ENCODE measurements at regions not wholly inside any gene's neighbourhood (a gene's known extent, or its start where the extent isn't known, plus 50 kb on each side); places are given as distances from the start of the nearest gene placed in this dataset.

DNA sequence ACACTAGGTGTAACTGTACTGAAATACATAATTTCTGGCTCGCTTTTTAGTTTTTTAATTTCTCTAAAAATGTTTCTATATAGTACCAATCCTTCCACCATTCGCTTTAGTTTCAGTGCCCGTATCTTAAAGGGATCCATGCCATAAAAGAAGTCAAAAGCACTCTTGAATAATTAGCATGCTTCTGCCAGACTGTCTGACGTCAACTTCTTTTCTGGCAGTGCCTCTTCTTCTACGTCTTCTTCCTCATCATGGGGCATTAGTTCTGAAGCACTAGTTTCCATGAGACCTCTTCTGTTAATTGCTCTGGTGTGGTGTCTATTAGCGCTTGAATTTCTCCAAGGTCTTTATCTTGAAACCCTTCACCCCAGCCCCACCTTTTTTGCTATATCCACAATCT lies 93.8 kb upstream of the DOCK9 start:
- TF ChIP-seq POLR2A (IDR thresholded peaks at IDR 0.05): no peak
- TF ChIP-seq, protein P1, sequence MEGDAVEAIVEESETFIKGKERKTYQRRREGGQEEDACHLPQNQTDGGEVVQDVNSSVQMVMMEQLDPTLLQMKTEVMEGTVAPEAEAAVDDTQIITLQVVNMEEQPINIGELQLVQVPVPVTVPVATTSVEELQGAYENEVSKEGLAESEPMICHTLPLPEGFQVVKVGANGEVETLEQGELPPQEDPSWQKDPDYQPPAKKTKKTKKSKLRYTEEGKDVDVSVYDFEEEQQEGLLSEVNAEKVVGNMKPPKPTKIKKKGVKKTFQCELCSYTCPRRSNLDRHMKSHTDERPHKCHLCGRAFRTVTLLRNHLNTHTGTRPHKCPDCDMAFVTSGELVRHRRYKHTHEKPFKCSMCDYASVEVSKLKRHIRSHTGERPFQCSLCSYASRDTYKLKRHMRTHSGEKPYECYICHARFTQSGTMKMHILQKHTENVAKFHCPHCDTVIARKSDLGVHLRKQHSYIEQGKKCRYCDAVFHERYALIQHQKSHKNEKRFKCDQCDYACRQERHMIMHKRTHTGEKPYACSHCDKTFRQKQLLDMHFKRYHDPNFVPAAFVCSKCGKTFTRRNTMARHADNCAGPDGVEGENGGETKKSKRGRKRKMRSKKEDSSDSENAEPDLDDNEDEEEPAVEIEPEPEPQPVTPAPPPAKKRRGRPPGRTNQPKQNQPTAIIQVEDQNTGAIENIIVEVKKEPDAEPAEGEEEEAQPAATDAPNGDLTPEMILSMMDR (IDR thresholded peaks at IDR 0.05 in 4 of 5, conservative IDR thresholded peaks at IDR 0.05 in 1 of 5): no peak

Data from gastrocnemius medialis (tissue), 4 donors.